ENCODE measurements at regions not wholly inside any gene's neighbourhood (a gene's known extent, or its start where the extent isn't known, plus 50 kb on each side); places are given as distances from the start of the nearest gene placed in this dataset.

GRCh38 chr12:105915997-105916759 is 222.6 kb downstream of the NUAK1 start:
- DNase-seq (ENCODE audit: low read depth, low spot score) (no peak), ATAC-seq (no peak)
- ChIA-PET RAD21 (ENCODE audit: low non-redundant PET in 1 of 2, low total read pairs in 2 of 2, uncharacterized antibody in 2 of 2, unreplicated experiment in 2 of 2) (no interaction called here), POLR2A (no interaction called here), CTCF (no interaction called here)
- Histone ChIP-seq H3K4me3 (replicated peaks in 1 of 2; ENCODE audit: low read depth in 1 of 2, low read length in 2 of 2) (no peak overlapping the region), H4K20me1 (ENCODE audit: insufficient read depth) (no peaks in the 10 kb centered on the region), H3K9me3 (ENCODE audit: control insufficient read depth in 1 of 2, insufficient read depth in 1 of 2, low read depth in 1 of 2, low read length in 2 of 2) (no peaks in the 10 kb centered on the region), H3K36me3 (ENCODE audit: control insufficient read depth in 1 of 2, insufficient read depth in 2 of 2, low read length in 2 of 2) (no peaks in the 10 kb centered on the region), H3K9me2 (ENCODE audit: insufficient read depth) (no peaks in the 10 kb centered on the region), H3K4me2 (ENCODE audit: low read length) (no peak overlapping the region), H2AFZ (ENCODE audit: low read depth, low read length, poor library complexity, severe bottlenecking) (no peak overlapping the region), H3K4me1 (ENCODE audit: control insufficient read depth in 1 of 2, insufficient read depth in 2 of 2, low read length in 2 of 2) (no peaks in the 10 kb centered on the region), H3K27ac (ENCODE audit: low read depth, low read length) (no peak overlapping the region), H3K79me2 (ENCODE audit: insufficient read depth, low read length) (no peaks in the 10 kb centered on the region), H3K27me3 (ENCODE audit: insufficient read depth, low read length) (no peaks in the 10 kb centered on the region), H3K9ac (ENCODE audit: low read length) (no peak overlapping the region)
- no TSS peak for BruUV-seq (replicated peaks)
- no peak for TF ChIP-seq CEBPB (IDR thresholded peaks at IDR 0.05; ENCODE audit: low read depth)
- no peak for TF ChIP-seq SRF (IDR thresholded peaks at IDR 0.05; ENCODE audit: low read depth)
- TF ChIP-seq ELF1 (IDR thresholded peaks at IDR 0.05; ENCODE audit: borderline replicate concordance, low read depth): no peak
- no peak for TF ChIP-seq TCF7L2 (IDR thresholded peaks at IDR 0.05; ENCODE audit: borderline replicate concordance, extremely low read depth, insufficient read depth, insufficient read length)
- TF ChIP-seq FOSL1 (IDR thresholded peaks at IDR 0.05; ENCODE audit: low read depth): no peak
- no peak for TF ChIP-seq ZNF274 (IDR thresholded peaks at IDR 0.05; ENCODE audit: low read depth, low read length)
- TF ChIP-seq EZH2 (IDR thresholded peaks at IDR 0.05): no peak
- TF ChIP-seq CBX3 (IDR thresholded peaks at IDR 0.05; ENCODE audit: low read depth): no peak
- intact Hi-C loops (cut with micrococcal nuclease): no loop called here

- RAD21 ChIA-PET (ENCODE audit: low non-redundant PET in 1 of 2, low total read pairs in 2 of 2, uncharacterized antibody in 2 of 2, unreplicated experiment in 2 of 2): no interaction called here
- Histone ChIP-seq H3K27ac (ENCODE audit: low read depth, low read length) (no peak overlapping the region), H3K9me3 (ENCODE audit: control insufficient read depth in 1 of 2, insufficient read depth in 1 of 2, low read depth in 1 of 2, low read length in 2 of 2) (no peaks in the 10 kb centered on the region), H3K4me3 (replicated peaks in 1 of 2; ENCODE audit: low read depth in 1 of 2, low read length in 2 of 2) (no peak overlapping the region), H3K9me2 (ENCODE audit: insufficient read depth) (no peaks in the 10 kb centered on the region), H3K79me2 (ENCODE audit: insufficient read depth, low read length) (no peaks in the 10 kb centered on the region), H4K20me1 (ENCODE audit: insufficient read depth) (no peaks in the 10 kb centered on the region), H3K9ac (ENCODE audit: low read length) (no peak overlapping the region), H2AFZ (ENCODE audit: low read depth, low read length, poor library complexity, severe bottlenecking) (no peak overlapping the region), H3K4me2 (ENCODE audit: low read length) (no peak overlapping the region), H3K4me1 (ENCODE audit: control insufficient read depth in 1 of 2, insufficient read depth in 2 of 2, low read length in 2 of 2) (no peaks in the 10 kb centered on the region), H3K36me3 (ENCODE audit: control insufficient read depth in 1 of 2, insufficient read depth in 2 of 2, low read length in 2 of 2) (no peaks in the 10 kb centered on the region), H3K27me3 (ENCODE audit: insufficient read depth, low read length) (no peaks in the 10 kb centered on the region)
- CTCF ChIA-PET: no interaction called here
- ATAC-seq: no peak
- POLR2A ChIA-PET: no interaction called here
- no peak for DNase-seq (ENCODE audit: low read depth, low spot score)
- BruUV-seq (replicated peaks): no TSS peak
- intact Hi-C loops (cut with micrococcal nuclease): no loop called here
- TF ChIP-seq POLR2A (IDR thresholded peaks at IDR 0.05; ENCODE audit: borderline replicate concordance, extremely low read depth, insufficient read depth, insufficient read length): no peak
- no peak for TF ChIP-seq CBX3 (IDR thresholded peaks at IDR 0.05; ENCODE audit: low read depth)
- TF ChIP-seq CEBPB (IDR thresholded peaks at IDR 0.05; ENCODE audit: low read depth): no peak
- no peak for TF ChIP-seq POLR2AphosphoS5 (IDR thresholded peaks at IDR 0.05; ENCODE audit: low read depth, low read length)
- no peak for TF ChIP-seq MAX (IDR thresholded peaks at IDR 0.05)
- TF ChIP-seq FOSL1 (IDR thresholded peaks at IDR 0.05; ENCODE audit: low read depth): no peak
- no peak for TF ChIP-seq ZNF274 (IDR thresholded peaks at IDR 0.05; ENCODE audit: low read depth, low read length)
- no peak for TF ChIP-seq EZH2 (IDR thresholded peaks at IDR 0.05)
- TF ChIP-seq TCF7L2 (IDR thresholded peaks at IDR 0.05; ENCODE audit: borderline replicate concordance, extremely low read depth, insufficient read depth, insufficient read length): no peak
- no peak for TF ChIP-seq ZBTB33 (IDR thresholded peaks at IDR 0.05; ENCODE audit: extremely low read depth, insufficient replicate concordance, low read length)
Measured at GRCh38 chr12:105916760-105917039, 222.1 kb downstream of the NUAK1 start.
